GM21529 (cell line): ENCODE measurements at regions not wholly inside any gene's neighbourhood (a gene's known extent, or its start where the extent isn't known, plus 50 kb on each side); places are given as distances from the start of the nearest gene placed in this dataset.
"Not testable (repeated sequence)": the region's sequence is repeated elsewhere in the genome, so short reads cannot be mapped to it uniquely, and the experiment has no call there.

ENCODE experiments used
- ATAC-seq: cut with Tn5 transposase; IDR thresholded peaks from one replicate; pipeline ENCODE4 v1.9.1; 2021; ENCODE audit not compliant: unreplicated experiment

DNA sequence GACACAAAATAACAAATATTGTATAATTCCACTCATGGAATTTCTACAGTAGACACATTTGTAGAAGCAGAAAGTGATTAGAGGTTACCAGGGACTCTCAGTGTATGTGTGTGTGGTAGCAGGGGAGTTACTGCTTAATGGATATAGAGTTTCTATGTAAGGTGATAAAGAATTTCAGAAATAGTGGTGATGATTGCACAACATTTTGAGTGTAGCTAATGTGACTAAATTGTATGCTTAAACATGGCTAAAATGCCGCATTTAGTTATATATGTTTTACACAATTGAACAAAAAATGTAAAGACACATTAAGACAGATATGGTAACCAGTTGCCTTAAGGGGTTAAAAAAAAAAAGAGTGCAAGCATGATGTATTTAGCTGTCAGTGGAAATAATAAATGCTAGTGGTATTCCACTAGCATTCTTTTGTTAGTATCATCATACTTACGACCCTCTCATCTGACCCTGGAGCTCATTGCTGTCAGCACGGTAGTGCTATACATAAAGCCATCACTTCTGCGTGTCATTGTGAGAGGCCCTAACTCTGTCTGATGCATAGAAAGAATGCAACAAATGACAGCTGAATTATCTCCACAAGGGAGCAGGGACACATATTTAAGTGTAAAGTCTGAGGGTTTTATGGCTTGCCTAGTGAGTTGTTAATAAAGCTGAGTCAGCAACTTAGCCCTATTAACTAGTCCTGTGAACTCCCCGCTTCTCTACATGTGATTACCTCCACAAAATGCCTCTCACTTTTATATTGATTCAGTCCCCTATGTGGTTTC lies 134.1 kb upstream of the RXFP2 start:
- no peak for ATAC-seq

DNA sequence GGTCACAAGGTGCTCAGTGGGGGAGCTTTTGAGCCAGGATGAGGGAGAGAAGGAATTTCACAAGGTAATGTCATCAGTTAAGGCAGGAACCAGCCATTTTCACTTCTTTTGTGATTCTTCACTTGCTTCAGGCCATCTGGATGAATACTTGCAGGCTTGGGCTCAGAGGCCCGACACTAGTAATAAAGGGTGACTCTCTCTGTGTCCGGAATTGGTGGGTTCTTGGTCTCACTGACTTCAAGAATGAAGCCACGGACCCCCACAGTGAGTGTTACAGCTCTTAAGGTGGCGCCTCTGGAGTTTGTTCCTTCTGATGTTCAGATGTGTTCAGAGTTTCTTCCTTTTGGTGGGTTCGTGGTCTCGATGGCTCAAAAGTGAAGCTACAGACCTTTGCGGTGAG lies 131.8 kb upstream of the RXFP2 start:
- not testable (repeated sequence) for ATAC-seq

DNA sequence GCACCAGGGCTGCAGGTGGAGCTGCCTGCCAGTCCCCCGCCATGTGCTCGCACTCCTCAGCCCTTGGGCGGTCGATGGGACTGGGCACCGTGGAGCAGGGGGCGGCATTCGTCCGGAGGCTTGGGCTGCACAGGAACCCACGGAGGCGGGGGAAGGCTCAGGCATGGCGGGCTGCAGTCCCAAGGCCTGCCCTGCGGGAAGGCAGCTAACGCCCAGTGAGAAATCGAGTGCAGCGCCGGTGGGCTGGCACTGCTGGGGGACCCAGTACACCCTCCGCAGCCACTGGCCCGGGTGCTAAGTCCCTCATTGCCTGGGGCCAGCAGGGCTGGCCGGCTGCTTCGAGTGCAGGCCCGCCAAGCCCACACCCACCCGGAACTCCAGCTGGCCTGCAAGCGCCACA lies 130.5 kb upstream of the RXFP2 start:
- ATAC-seq = not testable (repeated sequence)

DNA sequence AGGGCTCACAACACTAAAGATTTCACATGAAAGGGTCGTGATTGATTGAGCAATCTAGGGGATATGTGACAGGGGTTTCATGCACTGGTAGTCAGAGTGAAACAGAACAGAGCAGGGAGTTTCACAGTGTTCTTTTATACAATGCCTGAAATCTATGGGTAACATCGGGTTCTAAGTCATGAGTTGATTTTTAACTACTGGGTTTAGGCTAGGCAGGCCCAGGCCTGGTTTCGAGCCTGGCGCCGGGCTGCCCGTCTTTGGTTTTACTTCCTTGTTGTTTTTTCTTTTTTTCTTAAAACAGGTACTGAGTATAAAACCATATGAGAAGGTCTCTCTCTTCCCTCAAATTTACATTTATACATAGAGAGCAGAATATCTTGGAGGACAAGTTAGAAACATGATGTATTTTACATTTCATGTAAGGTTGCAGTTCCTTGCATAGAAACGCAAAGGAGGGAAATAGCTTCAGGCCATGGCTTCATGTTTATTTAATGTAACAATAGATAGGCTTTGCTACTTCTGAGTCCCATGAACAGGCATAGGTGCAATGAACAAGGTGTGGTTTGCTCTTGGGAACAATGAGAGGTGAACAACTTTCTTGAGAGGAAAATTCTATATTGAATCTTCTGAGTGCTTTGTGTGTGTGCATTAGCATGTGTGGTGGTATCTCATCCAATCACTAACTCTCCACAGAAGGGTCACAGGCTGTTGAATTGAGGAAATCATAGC lies 128.9 kb upstream of the RXFP2 start:
- no peak for ATAC-seq

DNA sequence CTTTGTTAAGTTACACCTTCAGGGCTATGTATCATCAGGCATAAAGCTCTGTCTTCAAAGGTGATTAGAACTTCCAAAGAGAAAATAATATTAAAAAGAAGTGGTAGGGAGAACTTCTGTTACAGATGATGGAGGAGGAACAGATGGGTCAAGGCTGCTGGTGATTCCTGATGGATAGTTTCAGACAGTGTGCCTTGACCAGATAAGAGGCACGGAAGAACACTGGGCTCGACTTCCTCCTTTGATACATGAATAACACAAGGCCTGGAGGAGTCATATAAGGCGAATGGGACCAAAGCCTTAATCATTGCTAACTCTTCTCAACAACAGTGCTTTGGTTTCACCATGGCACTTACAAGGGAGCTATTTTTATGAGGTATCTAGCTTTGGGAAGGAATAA lies 128.1 kb upstream of the RXFP2 start:
- no peak for ATAC-seq

DNA sequence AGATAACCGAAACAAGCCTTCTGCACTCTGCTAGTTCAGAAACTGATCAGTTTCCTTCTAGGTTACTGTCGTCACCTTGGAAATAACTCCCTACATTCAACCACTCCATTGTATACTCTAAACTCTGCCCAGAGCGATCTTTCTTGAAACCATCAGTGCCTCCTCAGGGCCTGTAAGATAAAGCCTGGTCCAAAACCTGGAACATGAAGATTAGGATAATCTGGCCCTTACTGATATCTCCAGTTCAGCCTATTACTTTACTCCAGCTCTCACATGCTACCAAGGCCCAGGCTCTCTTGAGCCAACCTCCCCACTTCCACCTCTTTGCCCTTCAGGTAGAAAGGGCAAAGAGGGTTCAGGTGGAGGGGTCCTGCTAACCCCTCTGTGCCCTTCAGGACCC lies 125.3 kb upstream of the RXFP2 start:
- no peak for ATAC-seq

DNA sequence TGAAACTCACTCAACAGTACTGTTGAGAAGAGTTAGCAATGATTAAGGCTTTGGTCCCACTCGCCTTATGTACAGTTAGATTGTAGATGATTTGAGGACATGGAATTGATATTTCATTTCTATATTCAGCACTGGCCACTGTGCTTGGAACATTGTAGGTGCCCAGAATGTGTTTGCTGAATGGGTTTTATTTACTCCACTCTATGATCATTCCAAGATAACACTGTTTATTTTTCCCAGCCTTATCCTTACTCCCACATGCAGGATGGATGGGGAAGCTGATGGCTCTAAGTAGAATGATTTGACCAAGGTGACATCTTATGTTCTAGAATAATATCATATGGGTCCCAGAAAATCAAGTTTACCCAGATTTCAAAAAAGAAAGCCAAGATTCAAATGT lies 124.6 kb upstream of the RXFP2 start:
- ATAC-seq = no peak

DNA sequence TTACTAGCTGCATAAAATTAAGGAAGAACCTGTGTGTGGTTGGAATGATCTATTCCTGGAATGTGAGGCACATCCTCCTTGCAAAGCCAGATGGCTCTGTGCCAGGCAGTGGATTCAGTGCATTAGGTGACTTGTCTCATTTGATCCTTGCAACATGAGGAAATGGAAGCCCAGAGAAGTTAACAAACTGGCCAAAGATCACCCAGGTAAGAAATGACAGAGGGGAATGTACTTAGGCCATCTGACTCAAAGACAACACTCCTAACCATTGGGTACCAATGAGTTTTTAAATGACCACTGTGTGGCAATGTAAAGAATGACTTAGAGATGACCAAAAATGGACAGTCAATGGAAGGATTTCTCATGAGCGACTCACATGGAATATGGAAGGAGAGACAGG lies 114.2 kb upstream of the RXFP2 start:
- ATAC-seq = no peak

DNA sequence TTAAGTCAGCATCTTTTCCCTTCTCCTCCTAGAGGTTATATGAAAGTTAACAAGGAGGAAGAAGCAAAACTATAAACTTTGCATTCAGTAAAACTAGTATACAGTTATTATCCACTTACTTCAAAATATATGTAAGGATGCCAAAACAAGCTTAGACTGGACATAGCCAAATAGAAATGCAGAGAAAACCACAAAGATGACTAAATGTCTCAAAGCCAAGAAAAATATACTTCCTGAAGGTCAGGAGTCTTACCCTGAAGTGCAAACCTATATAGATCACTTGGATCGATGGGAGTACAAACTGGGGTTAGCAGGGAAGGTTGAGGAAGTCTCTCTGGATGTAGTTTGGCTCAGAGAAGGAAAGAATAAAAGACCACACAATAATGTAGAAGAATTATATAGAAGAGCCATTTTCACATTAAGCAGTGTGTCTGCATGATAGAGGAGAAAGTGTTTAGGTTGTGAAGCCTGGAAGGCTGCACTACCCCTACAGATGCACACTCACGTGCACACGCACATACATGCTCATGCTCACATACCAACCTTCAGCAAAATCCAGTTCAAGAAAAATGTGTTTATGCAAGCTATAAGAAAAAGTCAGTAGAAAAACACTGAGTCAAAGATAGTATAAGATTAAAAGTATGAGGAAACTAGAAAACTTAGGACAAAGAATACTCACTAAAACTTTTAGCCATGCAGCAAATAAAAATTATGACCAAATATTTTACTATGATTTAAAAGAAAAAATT lies 112.1 kb upstream of the RXFP2 start:
- no peak for ATAC-seq

DNA sequence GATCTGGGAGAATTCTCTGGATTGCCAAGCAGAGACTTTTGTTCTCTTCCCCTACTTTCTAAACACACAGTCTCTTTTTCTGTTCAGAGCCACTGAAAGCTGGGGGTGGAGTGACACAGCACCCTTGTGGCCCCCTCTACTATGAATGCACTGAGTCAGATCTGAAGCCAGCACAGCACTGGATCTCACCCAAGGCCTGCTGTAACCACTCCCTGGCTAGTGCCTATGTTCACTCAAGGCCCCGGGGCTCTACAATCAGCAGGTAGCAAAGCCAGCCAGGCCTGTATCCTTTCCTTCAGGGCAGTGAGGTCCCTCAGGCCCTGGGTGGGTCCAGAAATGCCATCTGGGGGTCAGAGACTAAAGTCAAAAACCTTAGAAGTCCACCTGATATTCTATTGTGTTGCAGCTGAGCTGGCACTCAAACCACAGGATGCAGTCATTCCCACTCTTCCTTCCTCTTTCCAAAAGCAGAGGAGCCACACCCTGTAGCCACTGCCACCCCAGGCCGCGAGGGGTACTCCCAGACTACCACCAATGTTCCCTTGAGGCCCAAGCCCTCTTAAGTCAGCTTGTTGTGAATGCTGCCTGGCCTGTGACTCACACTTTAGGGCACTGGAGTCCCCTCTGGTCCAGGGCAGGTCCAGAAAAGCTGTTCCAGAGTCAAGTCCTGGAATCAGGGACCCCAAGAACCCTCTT lies 110.1 kb upstream of the RXFP2 start:
- ATAC-seq = no peak

DNA sequence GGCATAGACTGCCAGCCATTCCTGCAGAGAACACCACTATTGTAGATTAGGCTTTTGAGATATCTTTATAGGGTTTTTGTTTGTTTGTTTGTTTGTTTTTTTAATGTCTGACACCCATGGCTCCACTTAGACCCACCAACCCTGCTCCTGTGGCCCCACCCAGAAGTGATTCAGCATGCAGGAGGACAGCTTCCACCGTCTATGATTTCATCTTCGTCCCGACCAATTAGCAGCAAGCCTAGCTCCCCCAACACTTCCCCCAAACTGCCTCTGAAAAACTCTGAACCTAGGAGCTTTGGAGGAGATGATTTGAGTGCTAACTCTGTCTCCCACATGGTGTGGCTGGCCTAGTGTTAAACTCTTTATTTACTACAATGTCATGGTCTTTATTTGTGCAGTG lies 108.3 kb upstream of the RXFP2 start:
- ATAC-seq = no peak

DNA sequence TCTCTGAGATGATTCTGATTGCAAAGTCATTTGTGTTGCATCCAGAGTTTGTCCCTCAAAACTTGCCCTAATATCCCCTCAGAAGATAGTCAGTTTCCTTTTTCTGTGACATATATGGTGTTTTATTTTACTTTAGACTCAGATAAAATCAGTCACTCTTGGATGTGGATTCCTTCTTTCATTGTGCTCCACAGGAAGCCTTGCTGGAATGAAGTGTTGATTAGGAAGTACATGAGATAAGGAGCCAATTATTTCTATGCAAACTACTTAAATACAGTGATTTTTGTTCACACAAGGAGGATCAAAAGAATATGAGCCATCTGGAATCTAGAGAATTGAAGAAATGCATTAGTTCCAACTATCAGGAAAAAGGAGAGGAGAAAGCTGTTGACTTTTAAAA lies 107.6 kb upstream of the RXFP2 start:
- no peak for ATAC-seq

DNA sequence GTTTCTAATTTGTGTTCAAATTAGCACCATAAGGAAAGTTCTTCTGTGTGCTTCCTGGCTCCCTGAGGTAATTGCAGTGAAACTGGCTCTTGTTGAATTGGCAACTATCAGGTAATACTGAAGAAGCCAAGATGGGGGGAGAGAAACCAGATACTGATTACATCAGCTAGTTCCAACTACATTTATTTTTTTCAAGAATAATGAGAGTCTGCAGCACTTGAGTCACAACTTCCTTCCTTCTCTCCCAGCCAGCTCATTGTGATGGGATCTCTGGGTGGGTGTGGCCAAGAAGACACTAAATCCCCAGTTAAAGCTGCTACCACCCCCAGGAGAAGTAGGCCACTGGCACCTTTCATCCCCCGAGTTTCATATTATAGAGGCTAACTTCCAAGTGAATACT lies 100.7 kb upstream of the RXFP2 start:
- no peak for ATAC-seq

DNA sequence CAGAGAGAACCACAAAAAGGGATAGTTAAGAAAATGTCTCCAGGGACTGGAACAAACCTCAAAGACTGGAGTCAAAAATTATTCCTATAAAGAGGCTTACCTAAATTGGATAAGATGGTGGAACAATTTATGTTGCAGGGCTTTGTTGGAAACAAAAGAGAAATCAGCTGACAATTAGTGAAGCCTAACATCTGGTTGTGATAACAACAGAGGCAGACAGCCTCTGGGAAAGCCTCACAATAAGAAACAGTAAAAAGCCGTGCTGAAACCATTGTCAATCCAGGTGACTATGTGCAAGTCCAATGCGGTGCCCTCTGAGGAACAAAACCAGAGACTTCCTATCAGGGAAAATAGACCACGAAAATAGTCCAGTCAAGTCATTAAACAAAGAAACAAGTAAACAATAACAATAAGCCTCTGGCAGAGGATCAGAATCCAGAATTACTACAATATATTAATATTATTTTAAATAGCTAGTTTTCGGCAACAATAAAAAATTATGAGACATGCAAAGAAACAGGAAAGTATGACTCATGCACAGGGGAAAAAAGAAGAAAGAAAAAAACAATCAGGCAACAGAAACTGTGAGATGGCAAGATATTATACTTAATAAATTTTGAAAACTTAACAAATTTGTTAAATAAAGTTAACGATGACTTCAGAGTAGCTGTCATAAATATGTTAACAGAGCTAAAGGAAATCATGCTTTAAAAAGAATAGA lies 99.7 kb upstream of the RXFP2 start:
- no peak for ATAC-seq

DNA sequence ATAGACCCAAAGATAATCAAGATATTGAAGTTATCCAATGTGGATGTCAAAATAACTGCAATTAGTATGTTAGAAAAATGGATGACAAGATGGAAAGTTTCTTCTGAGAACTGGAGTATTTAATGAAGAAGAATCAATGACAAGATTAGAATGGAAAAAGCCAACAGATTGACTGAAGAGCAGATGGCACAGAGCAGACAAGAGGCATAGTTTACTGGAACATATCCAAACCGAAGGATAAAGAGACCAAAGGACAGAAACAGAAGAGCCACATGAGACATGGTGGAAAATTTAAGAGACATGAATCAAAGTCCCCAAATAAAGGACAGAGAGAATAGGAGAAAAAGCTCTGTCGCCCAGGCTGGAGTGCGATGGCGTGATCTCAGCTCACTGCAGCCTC lies 89.6 kb upstream of the RXFP2 start:
- ATAC-seq = no peak

DNA sequence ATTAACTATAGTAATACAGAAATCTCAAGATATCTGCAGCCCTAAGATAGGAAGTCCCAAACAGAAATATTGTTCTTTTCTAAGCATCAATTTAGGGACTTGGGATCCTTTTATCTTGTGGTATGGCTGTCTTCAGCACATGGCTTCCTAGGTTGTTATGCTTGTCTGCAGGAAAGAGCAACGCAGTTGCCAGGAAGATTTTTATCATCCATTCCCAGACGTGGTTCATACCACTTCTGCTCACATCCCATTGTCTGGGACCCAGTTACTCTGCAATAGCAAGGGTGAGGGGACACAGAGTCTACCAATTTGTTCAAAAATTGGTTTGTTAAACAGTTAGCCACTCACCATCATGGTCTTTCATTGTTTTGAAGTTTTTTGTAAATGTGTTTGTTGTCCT lies 85.6 kb upstream of the RXFP2 start:
- no peak for ATAC-seq

DNA sequence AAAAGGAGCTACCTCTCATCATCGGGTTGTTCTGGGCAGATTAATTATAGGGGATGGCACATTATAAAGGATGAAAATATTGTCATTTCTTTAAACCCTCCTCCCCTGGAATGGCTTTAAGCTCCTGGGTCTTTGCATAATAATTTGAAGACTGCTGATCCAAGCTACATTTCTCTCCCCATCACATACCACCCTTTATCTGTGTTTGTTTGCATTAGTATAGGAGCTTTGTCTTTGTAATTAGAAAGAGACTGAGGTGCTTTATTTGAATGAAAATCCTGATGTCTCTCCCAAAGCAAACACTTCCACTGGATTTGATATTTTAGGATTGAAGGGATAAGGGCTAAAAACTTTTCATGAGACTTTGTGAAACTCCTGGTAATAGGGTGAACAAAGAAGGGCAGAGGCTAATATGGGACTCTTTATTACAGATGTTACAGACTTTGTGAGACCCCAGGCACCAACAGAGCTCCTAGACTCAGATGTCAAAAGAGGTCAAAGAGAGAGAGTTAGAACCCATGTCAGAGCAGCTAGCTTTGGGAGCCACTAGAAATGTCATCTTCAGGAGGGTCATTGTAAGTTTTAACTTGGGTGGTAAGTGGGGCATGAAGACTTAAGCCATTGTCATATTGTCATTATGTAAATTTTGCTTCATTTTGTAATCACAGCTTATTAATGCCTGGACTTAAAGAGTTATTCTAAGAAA lies 75.3 kb upstream of the RXFP2 start:
- no peak for ATAC-seq

DNA sequence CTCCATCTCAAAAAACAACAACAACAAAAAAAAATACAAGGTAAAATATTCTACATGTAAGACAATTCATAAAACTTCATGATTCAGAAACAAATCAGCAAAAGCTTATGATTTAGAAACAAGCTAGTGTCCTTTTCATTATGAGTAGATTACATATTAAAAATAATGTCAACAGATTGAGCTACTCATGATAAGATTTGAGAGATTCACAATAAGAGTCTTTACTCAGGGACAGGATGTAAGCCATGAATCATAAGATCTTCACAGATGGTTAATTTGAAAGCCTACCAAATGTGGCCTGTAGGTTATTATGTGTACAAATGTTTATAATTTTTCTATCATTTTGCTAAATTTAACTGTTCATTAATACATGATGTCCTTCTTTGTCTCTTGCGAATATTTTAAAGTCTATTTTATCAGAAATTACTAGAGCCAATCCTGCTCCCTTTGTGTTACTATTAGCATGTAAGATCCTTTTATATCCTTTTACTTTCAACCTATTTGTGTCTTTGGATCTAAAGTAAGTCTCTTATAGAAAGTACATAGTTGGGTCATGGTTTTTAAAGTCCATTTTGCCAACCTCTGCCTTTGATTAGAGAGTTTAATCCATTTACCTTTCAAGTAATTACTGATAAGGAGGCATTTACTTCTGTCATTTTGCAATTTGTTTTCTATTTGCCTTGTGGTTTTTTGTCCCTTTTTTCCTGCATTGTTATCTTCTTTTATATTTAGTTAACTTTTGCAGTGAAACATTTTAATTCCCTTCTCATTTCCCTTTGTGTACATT lies 68.3 kb upstream of the RXFP2 start:
- ATAC-seq = no peak

DNA sequence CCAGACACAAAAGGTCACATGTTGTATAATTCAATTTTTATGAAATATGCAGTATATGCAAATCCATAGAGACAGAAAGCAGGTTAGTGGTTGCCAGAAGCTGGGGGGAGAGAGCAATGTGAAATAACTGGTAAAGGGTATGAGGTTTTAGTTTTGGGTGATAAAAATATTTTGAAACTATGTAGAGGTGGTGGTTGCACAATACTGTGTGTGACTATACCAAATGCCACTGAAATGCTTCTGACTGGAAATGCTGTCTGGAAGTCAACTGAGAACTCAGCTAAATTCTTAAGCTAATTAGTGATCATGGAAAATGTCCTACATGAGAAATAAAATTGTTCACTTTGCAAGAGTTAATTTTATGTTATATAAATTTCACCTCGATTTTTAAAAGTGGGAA lies 65.3 kb upstream of the RXFP2 start:
- no peak for ATAC-seq
